Right atrium auricular region (tissue), 2 donors: ENCODE measurements at regions not wholly inside any gene's neighbourhood (a gene's known extent, or its start where the extent isn't known, plus 50 kb on each side); places are given as distances from the start of the nearest gene placed in this dataset.

ENCODE experiments used
- DNase-seq: peaks from one replicate; pipeline ENCODE4 v3.0.0-alpha.2; 2019; ENCODE audit warnings: low spot score
- H3K27ac ChIP-seq, 2 donors: fragments of 200-600 bp; sonication (generic); 1 replicate in 1 of 2; 2 replicates in 1 of 2; pipeline ENCODE4 v1.5.1; 2016 to 2019
- H3K27me3 ChIP-seq, 2 donors: fragments of 200-600 bp; sonication (generic); one replicate each; pipeline versions ENCODE4 v1.5.1 to v1.6.0; 2017 to 2019
- H3K36me3 ChIP-seq: fragments of 200-600 bp; sonication (generic); one replicate; pipeline ENCODE4 v1.5.1; 2016
- H3K4me1 ChIP-seq, 2 donors: fragments of 200-600 bp; sonication (generic); one replicate each; pipeline versions ENCODE4 v1.5.1 to v1.6.0; 2017 to 2019
- H3K4me3 ChIP-seq, 2 donors: fragments of 200-600 bp; sonication (generic); 1 replicate in 1 of 2; 2 replicates in 1 of 2; pipeline ENCODE4 v1.5.1; 2017 to 2019; ENCODE audit warnings: mild to moderate bottlenecking in 1 of 2, moderate library complexity in 1 of 2
- H3K9me3 ChIP-seq, 2 donors: fragments of 200-600 bp; sonication (generic); one replicate each; pipeline ENCODE4 v1.5.1; 2019
- TF ChIP-seq, protein P1 (sequence below), 2 donors: fragments of 200-600 bp; sonication (generic); IDR thresholded peaks; one replicate each; pipeline ENCODE4 v1.5.1; 2019; ENCODE audit warnings: antibody characterized with exemption in 2 of 2

- peaks cover 0 to 6% of the 10 kb centered on the region in 2 donors for H3K4me1 ChIP-seq
- no peak overlapping the region for H3K4me3 ChIP-seq
- TF ChIP-seq, protein P1, sequence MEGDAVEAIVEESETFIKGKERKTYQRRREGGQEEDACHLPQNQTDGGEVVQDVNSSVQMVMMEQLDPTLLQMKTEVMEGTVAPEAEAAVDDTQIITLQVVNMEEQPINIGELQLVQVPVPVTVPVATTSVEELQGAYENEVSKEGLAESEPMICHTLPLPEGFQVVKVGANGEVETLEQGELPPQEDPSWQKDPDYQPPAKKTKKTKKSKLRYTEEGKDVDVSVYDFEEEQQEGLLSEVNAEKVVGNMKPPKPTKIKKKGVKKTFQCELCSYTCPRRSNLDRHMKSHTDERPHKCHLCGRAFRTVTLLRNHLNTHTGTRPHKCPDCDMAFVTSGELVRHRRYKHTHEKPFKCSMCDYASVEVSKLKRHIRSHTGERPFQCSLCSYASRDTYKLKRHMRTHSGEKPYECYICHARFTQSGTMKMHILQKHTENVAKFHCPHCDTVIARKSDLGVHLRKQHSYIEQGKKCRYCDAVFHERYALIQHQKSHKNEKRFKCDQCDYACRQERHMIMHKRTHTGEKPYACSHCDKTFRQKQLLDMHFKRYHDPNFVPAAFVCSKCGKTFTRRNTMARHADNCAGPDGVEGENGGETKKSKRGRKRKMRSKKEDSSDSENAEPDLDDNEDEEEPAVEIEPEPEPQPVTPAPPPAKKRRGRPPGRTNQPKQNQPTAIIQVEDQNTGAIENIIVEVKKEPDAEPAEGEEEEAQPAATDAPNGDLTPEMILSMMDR (IDR thresholded peaks at IDR 0.05) = no peak
- DNase-seq = no peak
- no peak overlapping the region for H3K27ac ChIP-seq
- no peaks in the 10 kb centered on the region for H3K27me3 ChIP-seq
- no peaks in the 10 kb centered on the region for H3K9me3 ChIP-seq
- no peaks in the 10 kb centered on the region for H3K36me3 ChIP-seq
Measured at GRCh38 chr2:118190474-118190873, 102.2 kb downstream of the INSIG2 start.

DNA sequence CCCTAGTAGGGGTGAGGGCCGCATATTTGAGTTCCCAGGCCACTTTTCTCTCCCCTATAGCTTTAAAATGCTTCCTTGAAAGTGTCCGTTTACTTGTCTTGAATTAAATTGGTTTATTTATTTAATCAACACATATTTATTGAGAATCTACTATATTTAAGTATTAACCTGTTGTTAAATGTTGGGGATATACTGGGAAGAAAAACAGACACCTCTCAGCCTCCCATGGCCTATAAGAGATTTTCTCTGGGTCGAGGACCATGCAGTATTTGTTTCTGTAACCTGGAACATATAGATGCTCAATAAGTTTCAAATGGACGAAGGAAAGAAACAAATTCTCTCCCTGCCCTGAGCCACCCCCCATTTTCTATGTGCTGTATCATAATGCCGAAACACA is 98.6 kb downstream of the INSIG2 start:
- TF ChIP-seq, protein P1 (IDR thresholded peaks at IDR 0.05) = no peak
- H3K27me3 ChIP-seq = no peaks in the 10 kb centered on the region
- no peak for DNase-seq

GRCh38 chr2:118186110-118186857 is 98.0 kb downstream of the INSIG2 start:
- H3K9me3 ChIP-seq = no peaks in the 10 kb centered on the region
- peak; percentile 91 for DNase-seq
- no peaks in the 10 kb centered on the region for H3K27me3 ChIP-seq
- H3K4me1 ChIP-seq = peaks cover 0 to 8% of the 10 kb centered on the region in 2 donors
- H3K27ac ChIP-seq = peak overlapping the region; percentile 75 to 83
- no peaks in the 10 kb centered on the region for H3K36me3 ChIP-seq
- TF ChIP-seq, protein P1 (IDR thresholded peaks at IDR 0.05) = no peak
- peak overlapping the region; percentile 52 to 61 for H3K4me3 ChIP-seq

More for the DNA sequence above, 98.6 kb downstream of the INSIG2 start:
- Histone ChIP-seq H3K27ac (peak overlapping the region; percentile 75 to 83), H3K4me3 (peak overlapping the region; percentile 52 to 61), H3K4me1 (peaks cover 0 to 8% of the 10 kb centered on the region in 2 donors), H3K36me3 (no peaks in the 10 kb centered on the region), H3K9me3 (no peaks in the 10 kb centered on the region)

DNA sequence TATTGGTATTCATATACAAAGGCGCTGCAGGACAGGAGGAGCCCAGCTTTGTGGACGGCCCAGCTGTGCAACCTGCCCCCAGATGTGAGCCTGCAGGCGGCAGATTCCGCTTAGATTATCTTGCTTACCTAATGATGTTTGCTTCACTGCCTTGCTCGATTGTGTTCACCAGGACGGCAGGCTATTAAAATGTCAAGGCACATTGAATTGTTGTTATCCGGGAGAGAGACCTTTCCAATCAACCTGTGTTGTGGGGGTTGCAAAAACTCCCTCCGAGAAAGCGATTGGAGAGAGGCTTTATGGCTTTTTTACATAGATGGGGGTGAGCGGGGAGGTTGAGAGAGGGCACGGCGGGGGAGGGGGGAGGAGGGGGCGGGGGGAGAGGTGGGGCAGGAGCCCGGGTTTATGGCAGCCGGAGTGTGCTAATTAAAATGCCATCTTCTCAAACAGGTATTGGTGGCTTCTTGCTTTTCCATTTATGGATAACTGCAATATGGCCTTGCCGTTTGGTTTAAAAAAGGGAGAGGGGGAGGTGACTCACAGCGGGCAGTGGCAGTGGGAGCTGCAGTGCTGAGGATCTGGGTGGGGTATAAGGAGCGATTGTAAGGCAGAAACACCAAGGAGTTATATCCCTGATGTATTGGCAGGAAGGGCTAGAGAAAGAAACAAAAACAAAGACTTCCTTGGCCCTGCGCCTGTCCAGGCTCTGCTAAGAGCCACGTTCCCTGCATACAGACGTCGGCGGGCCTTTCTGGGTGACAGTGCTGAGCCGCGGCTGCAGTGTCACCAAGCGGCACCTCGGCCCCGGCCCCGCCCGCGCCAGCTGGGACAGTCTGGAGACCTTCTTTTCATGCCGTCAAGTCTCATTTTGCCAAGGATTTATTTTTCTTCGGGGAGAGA is 97.2 kb downstream of the INSIG2 start:
- Histone ChIP-seq H3K36me3 (no peaks in the 10 kb centered on the region), H3K27ac (peak overlapping the region; percentile 75 to 83), H3K4me3 (peak overlapping the region; percentile 52 to 61), H3K9me3 (no peaks in the 10 kb centered on the region), H3K27me3 (no peaks in the 10 kb centered on the region), H3K4me1 (peaks cover 0 to 8% of the 10 kb centered on the region in 2 donors)
- TF ChIP-seq, protein P1 (IDR thresholded peaks at IDR 0.05) = peak in 1 of 2 donors; percentile 21
- peak; percentile 81 for DNase-seq

DNA sequence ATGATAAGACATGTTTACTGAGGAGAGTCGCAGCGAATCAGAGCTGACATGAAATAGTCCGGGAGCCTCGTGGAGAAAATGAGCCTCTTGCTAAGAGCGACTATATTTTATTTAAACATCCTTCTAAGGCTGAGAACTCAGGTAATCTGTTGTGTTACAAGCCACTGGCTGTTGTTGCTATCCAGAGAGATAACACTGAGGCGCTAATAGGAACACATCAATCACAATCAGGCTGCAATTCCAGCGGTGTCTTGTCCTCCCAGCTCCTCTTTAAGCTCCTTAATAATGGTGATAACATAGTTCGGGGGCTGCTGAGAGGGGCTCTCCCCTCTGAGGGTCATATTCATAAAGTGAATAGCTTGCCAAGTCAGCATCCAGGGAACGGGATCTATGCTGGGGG is 95.1 kb downstream of the INSIG2 start:
- H3K36me3 ChIP-seq = no peaks in the 10 kb centered on the region

More for the DNA sequence above, 95.1 kb downstream of the INSIG2 start:
- Histone ChIP-seq H3K27me3 (no peaks in the 10 kb centered on the region), H3K4me1 (peaks cover 0 to 8% of the 10 kb centered on the region in 2 donors), H3K9me3 (no peaks in the 10 kb centered on the region), H3K27ac (no peak overlapping the region), H3K4me3 (no peak overlapping the region)
- TF ChIP-seq, protein P1 (IDR thresholded peaks at IDR 0.05) = no peak
- DNase-seq = no peak
